Activated naive CD4-positive, alpha-beta T cell treated with Interleukin-2 at 50 U/mL for 16 hours (primary cell): ENCODE measurements at regions not wholly inside any gene's neighbourhood (a gene's known extent, or its start where the extent isn't known, plus 50 kb on each side); places are given as distances from the start of the nearest gene placed in this dataset.
"Not testable (repeated sequence)": the region's sequence is repeated elsewhere in the genome, so short reads cannot be mapped to it uniquely, and the experiment has no call there.

Experiments
- DNase-seq: peaks from one replicate; pipeline ENCODE4 v3.0.0-alpha.2; 2020

GRCh38 chr18:22828171-22828570 is 105.0 kb upstream of the RBBP8 start:
- DNase-seq: no peak

GRCh38 chr18:22828583-22828982 is 104.5 kb upstream of the RBBP8 start:
- DNase-seq: not testable (repeated sequence)

- no peak for DNase-seq
Measured at GRCh38 chr18:22829781-22830180, 103.3 kb upstream of the RBBP8 start.

- DNase-seq: no peak
Measured at GRCh38 chr18:22830511-22830910, 102.6 kb upstream of the RBBP8 start.

GRCh38 chr18:22831441-22831904 is 101.7 kb upstream of the RBBP8 start:
- DNase-seq: no peak

GRCh38 chr18:22836932-22837331 is 96.2 kb upstream of the RBBP8 start:
- no peak for DNase-seq

GRCh38 chr18:22838221-22838620 is 94.9 kb upstream of the RBBP8 start:
- DNase-seq: no peak

GRCh38 chr18:22838639-22839277 is 94.4 kb upstream of the RBBP8 start:
- DNase-seq: no peak

- DNase-seq: no peak
Measured at GRCh38 chr18:22839340-22839821, 93.7 kb upstream of the RBBP8 start.

- DNase-seq: no peak
Measured at GRCh38 chr18:22840606-22841144, 92.5 kb upstream of the RBBP8 start.

- DNase-seq: no peak
Measured at GRCh38 chr18:22841840-22842239, 91.3 kb upstream of the RBBP8 start.

- DNase-seq: no peak
Measured at GRCh38 chr18:22844190-22844589, 88.9 kb upstream of the RBBP8 start.

GRCh38 chr18:22844628-22845027 is 88.5 kb upstream of the RBBP8 start:
- DNase-seq: no peak

- no peak for DNase-seq
Measured at GRCh38 chr18:22846088-22846683, 86.9 kb upstream of the RBBP8 start.

- DNase-seq: no peak
Measured at GRCh38 chr18:22846697-22847096, 86.4 kb upstream of the RBBP8 start.

GRCh38 chr18:22847392-22847791 is 85.7 kb upstream of the RBBP8 start:
- no peak for DNase-seq

GRCh38 chr18:22847867-22848451 is 85.2 kb upstream of the RBBP8 start:
- DNase-seq: no peak

- DNase-seq: no peak
Measured at GRCh38 chr18:22848615-22849014, 84.5 kb upstream of the RBBP8 start.

GRCh38 chr18:22856870-22857269 is 76.3 kb upstream of the RBBP8 start:
- no peak for DNase-seq

- DNase-seq: no peak
Measured at GRCh38 chr18:22858121-22858520, 75.0 kb upstream of the RBBP8 start.

- no peak for DNase-seq
Measured at GRCh38 chr18:22860807-22861206, 72.3 kb upstream of the RBBP8 start.

GRCh38 chr18:22865354-22866116 is 67.6 kb upstream of the RBBP8 start:
- no peak for DNase-seq

- no peak for DNase-seq
Measured at GRCh38 chr18:22868831-22869230, 64.3 kb upstream of the RBBP8 start.
